Activated CD4-positive, alpha-beta T cell treated with anti-CD3 and anti-CD28 coated beads, Interleukin-2, Interleukin-6, amounts not matched to agents 100 ng/mL and 50 ng/mL, durations not matched to agents 16 hours and 8 hours (primary cell): ENCODE measurements at regions not wholly inside any gene's neighbourhood (a gene's known extent, or its start where the extent isn't known, plus 50 kb on each side); places are given as distances from the start of the nearest gene placed in this dataset.
"Not testable (repeated sequence)": the region's sequence is repeated elsewhere in the genome, so short reads cannot be mapped to it uniquely, and the experiment has no call there.

Source experiments
- DNase-seq: peaks from one replicate; pipeline ENCODE4 v3.0.0-alpha.2; 2020

GRCh38 chr13:67506407-67506806 is 276.3 kb upstream of the PCDH9 start:
- no peak for DNase-seq

- DNase-seq = no peak
Observed at GRCh38 chr13:67505376-67505775, 275.2 kb upstream of the PCDH9 start.

- no peak for DNase-seq
Observed at GRCh38 chr13:67498948-67499347, 268.8 kb upstream of the PCDH9 start.

- DNase-seq = no peak
Observed at GRCh38 chr13:67493835-67494234, 263.7 kb upstream of the PCDH9 start.

GRCh38 chr13:67489016-67489415 is 258.9 kb upstream of the PCDH9 start:
- DNase-seq = no peak

GRCh38 chr13:67481445-67481844 is 251.3 kb upstream of the PCDH9 start:
- no peak for DNase-seq

GRCh38 chr13:67474115-67474514 is 244.0 kb upstream of the PCDH9 start:
- no peak for DNase-seq

- no peak for DNase-seq
Observed at GRCh38 chr13:67469623-67470022, 239.5 kb upstream of the PCDH9 start.

- DNase-seq = no peak
Observed at GRCh38 chr13:67466569-67466968, 236.4 kb upstream of the PCDH9 start.

GRCh38 chr13:67464154-67464553 is 234.0 kb upstream of the PCDH9 start:
- no peak for DNase-seq

- no peak for DNase-seq
Observed at GRCh38 chr13:67462098-67462497, 232.0 kb upstream of the PCDH9 start.

- DNase-seq = not testable (repeated sequence)
Observed at GRCh38 chr13:67452526-67452925, 222.4 kb upstream of the PCDH9 start.

GRCh38 chr13:67445436-67445835 is 215.3 kb upstream of the PCDH9 start:
- DNase-seq = no peak

- DNase-seq = no peak
Observed at GRCh38 chr13:67443923-67444322, 213.8 kb upstream of the PCDH9 start.

- no peak for DNase-seq
Observed at GRCh38 chr13:67440236-67440975, 210.3 kb upstream of the PCDH9 start.

- no peak for DNase-seq
Observed at GRCh38 chr13:67439365-67439764, 209.2 kb upstream of the PCDH9 start.

GRCh38 chr13:67438465-67438864 is 208.3 kb upstream of the PCDH9 start:
- no peak for DNase-seq

GRCh38 chr13:67437244-67437643 is 207.1 kb upstream of the PCDH9 start:
- no peak for DNase-seq

- DNase-seq = no peak
Observed at GRCh38 chr13:67421475-67421874, 191.3 kb upstream of the PCDH9 start.

- DNase-seq = no peak
Observed at GRCh38 chr13:67416047-67416925, 186.2 kb upstream of the PCDH9 start.

- no peak for DNase-seq
Observed at GRCh38 chr13:67410645-67411044, 180.5 kb upstream of the PCDH9 start.

GRCh38 chr13:67408798-67409197 is 178.7 kb upstream of the PCDH9 start:
- no peak for DNase-seq

- DNase-seq = no peak
Observed at GRCh38 chr13:67402546-67402945, 172.4 kb upstream of the PCDH9 start.

- no peak for DNase-seq
Observed at GRCh38 chr13:67395577-67395976, 165.4 kb upstream of the PCDH9 start.
